H1 (cell line): ENCODE measurements at regions not wholly inside any gene's neighbourhood (a gene's known extent, or its start where the extent isn't known, plus 50 kb on each side); places are given as distances from the start of the nearest gene placed in this dataset.

Experiments
- CTBP2 ChIP-seq: IDR thresholded peaks from 2 replicates; pipeline ENCODE4 v1.7.0; 2011; ENCODE audit warnings: borderline replicate concordance, mild to moderate bottlenecking, moderate library complexity, mixed read lengths, low read length; ENCODE audit not compliant: insufficient read depth, insufficient read length
- MAFK ChIP-seq: IDR thresholded peaks from 2 replicates; pipeline ENCODE4 v1.6.1; 2012; ENCODE audit warnings: low read depth, mild to moderate bottlenecking, improper control_type of control experiment, low read length
- POLR2A ChIP-seq, 2 experiments: IDR thresholded peaks; 1 replicate in 1 of 2; 2 replicates in 1 of 2; pipeline ENCODE4 v1.6.1; 2011; ENCODE audit warnings: low read depth in 2 of 2, low read length in 2 of 2, mild to moderate bottlenecking in 2 of 2; ENCODE audit errors: control extremely low read depth in 1 of 2
- RAD21 ChIP-seq, 2 experiments: IDR thresholded peaks in 1 of 2; conservative IDR thresholded peaks in 1 of 2; 2 replicates each; pipeline ENCODE4 v1.6.1; 2011; ENCODE audit warnings: low read depth in 2 of 2, low read length in 2 of 2, improper control_type of control experiment in 1 of 2, inconsistent platforms in 1 of 2, mild to moderate bottlenecking in 1 of 2, moderate library complexity in 1 of 2
- RFX5 ChIP-seq: IDR thresholded peaks from 2 replicates; pipeline ENCODE4 v1.6.1; 2011; ENCODE audit warnings: low read depth, low read length, improper control_type of control experiment, borderline replicate concordance
- SRF ChIP-seq: IDR thresholded peaks from 2 replicates; pipeline ENCODE4 v1.6.1; 2011; ENCODE audit warnings: mild to moderate bottlenecking, low read depth, low read length, moderate library complexity

GRCh38 chr14:101025696-101026095, 122.2 kb upstream of the RTL1 start (continued):
- no peak for TF ChIP-seq CTBP2
- no peak for TF ChIP-seq RFX5
- no peak for TF ChIP-seq RAD21 (IDR thresholded peaks at IDR 0.05 in 1 of 2, conservative IDR thresholded peaks at IDR 0.05 in 1 of 2; ENCODE audit: low read depth in 2 of 2, low read length in 2 of 2)
- TF ChIP-seq MAFK = no peak
- no peak for TF ChIP-seq SRF
- no peak for TF ChIP-seq POLR2A (IDR thresholded peaks at IDR 0.05; ENCODE audit: control extremely low read depth in 1 of 2, low read depth in 2 of 2, low read length in 2 of 2)
